Endodermal cell (in vitro differentiated cells): ENCODE measurements at regions not wholly inside any gene's neighbourhood (a gene's known extent, or its start where the extent isn't known, plus 50 kb on each side); places are given as distances from the start of the nearest gene placed in this dataset.
"Not testable (repeated sequence)": the region's sequence is repeated elsewhere in the genome, so short reads cannot be mapped to it uniquely, and the experiment has no call there.

Experiments used
- DNase-seq: peaks from one replicate; pipeline ENCODE4 v3.0.0-alpha.2; 2017
- H3K27ac ChIP-seq: 2 replicates; pipeline ENCODE4 v1.5.1; 2013; ENCODE audit warnings: mild to moderate bottlenecking, low read depth, low read length, moderate library complexity
- H3K27me3 ChIP-seq: 2 replicates; pipeline ENCODE4 v1.6.1; 2013; ENCODE audit warnings: mild to moderate bottlenecking, low read length, moderate library complexity; ENCODE audit not compliant: insufficient read depth, control insufficient read depth, poor library complexity, severe bottlenecking
- H3K36me3 ChIP-seq: 2 replicates; pipeline ENCODE4 v1.7.0; 2013; ENCODE audit warnings: mild to moderate bottlenecking, low read length, moderate library complexity; ENCODE audit not compliant: control insufficient read depth, insufficient read depth
- H3K4me1 ChIP-seq: one replicate; pipeline ENCODE4 v1.7.0; 2013; ENCODE audit warnings: low read length; ENCODE audit not compliant: control insufficient read depth, insufficient read depth
- H3K4me3 ChIP-seq: 2 replicates; pipeline ENCODE4 v1.5.1; 2013; ENCODE audit warnings: mild to moderate bottlenecking, low read length, moderate library complexity
- H3K9ac ChIP-seq: 2 replicates; pipeline ENCODE4 v1.6.1; 2013; ENCODE audit warnings: mild to moderate bottlenecking, low read length, moderate library complexity; ENCODE audit not compliant: poor library complexity, severe bottlenecking; ENCODE audit errors: extremely low read depth
- H3K9me3 ChIP-seq: 2 replicates; pipeline ENCODE4 v1.6.1; 2013; ENCODE audit warnings: mild to moderate bottlenecking, low read length, moderate library complexity; ENCODE audit not compliant: control insufficient read depth
- H3K27ac Mint-ChIP-seq: 2 replicates; pipeline ENCODE4 v1.8.0; 2020; ENCODE audit warnings: mixed read lengths
- H3K27me3 Mint-ChIP-seq: 2 replicates; pipeline ENCODE4 v1.8.0; 2021; ENCODE audit warnings: mild to moderate bottlenecking, mixed read lengths; ENCODE audit not compliant: insufficient read depth
- H3K36me3 Mint-ChIP-seq: 2 replicates; pipeline ENCODE4 v1.8.0; 2020; ENCODE audit warnings: low read depth, mixed read lengths
- H3K4me1 Mint-ChIP-seq: 2 replicates; pipeline ENCODE4 v1.8.0; 2020; ENCODE audit warnings: mixed read lengths
- H3K4me3 Mint-ChIP-seq: 2 replicates; pipeline ENCODE4 v1.8.0; 2020; ENCODE audit warnings: mild to moderate bottlenecking, moderate library complexity, mixed read lengths
- H3K9me3 Mint-ChIP-seq: 2 replicates; pipeline ENCODE4 v1.8.0; 2020; ENCODE audit warnings: mild to moderate bottlenecking, mixed read lengths
- CTCF ChIP-seq: fragments of 200-600 bp; sonication (generic); conservative IDR thresholded peaks from 2 replicates; pipeline ENCODE4 v1.5.0; 2021; ENCODE audit warnings: antibody characterized with exemption, mild to moderate bottlenecking
- WGBS, 2 experiments: methylation state at CpG; one replicate each; pipeline versions ENCODE4 v1.1.5 to v1.1.7; 2013; ENCODE audit warnings: missing lambda C conversion rate in 2 of 2, mixed read lengths in 1 of 2; ENCODE audit not compliant: insufficient coverage in 1 of 2, insufficient read length in 1 of 2; 5-methylcytosine and 5-hydroxymethylcytosine counted together

GRCh38 chr1:65554086-65554764, 133.8 kb downstream of the LEPR start:
- not testable (repeated sequence) for H3K9me3 ChIP-seq, H3K36me3 ChIP-seq, H3K36me3 Mint-ChIP-seq, H3K4me3 Mint-ChIP-seq, H3K9ac ChIP-seq, H3K27me3 ChIP-seq, H3K4me3 ChIP-seq, H3K4me1 ChIP-seq
- peak overlapping the region; percentile 76 for H3K27ac Mint-ChIP-seq
- peaks cover 12% of the 10 kb centered on the region for H3K4me1 Mint-ChIP-seq
- H3K27ac ChIP-seq, result peak overlapping the region; percentile 58
- H3K9me3 Mint-ChIP-seq, result peaks cover 40% of the 10 kb centered on the region
- H3K27me3 Mint-ChIP-seq, result peaks cover 17% of the 10 kb centered on the region
- DNase-seq, result peak; percentile 71
- 77 to 84% methylated on average over 3 to 6 of the region's 6 CpGs for WGBS, 2 experiments

GRCh38 chr1:65554829-65555228, 134.4 kb downstream of the LEPR start:
- no peak for DNase-seq
- no peak overlapping the region for H3K4me3 Mint-ChIP-seq
- H3K27me3 Mint-ChIP-seq, result peaks cover 16% of the 10 kb centered on the region
- Histone ChIP-seq H3K27ac (no peak overlapping the region), H3K4me1 (peaks cover 3% of the 10 kb centered on the region), H3K36me3 (no peaks in the 10 kb centered on the region), H3K4me3 (no peak overlapping the region), H3K9ac (no peak overlapping the region), H3K9me3 (peaks cover 8% of the 10 kb centered on the region), H3K27me3 (no peaks in the 10 kb centered on the region)
- peaks cover 12% of the 10 kb centered on the region for H3K4me1 Mint-ChIP-seq
- no peaks in the 10 kb centered on the region for H3K36me3 Mint-ChIP-seq
- WGBS, 2 experiments, result 91 to 92% methylated on average over 4 to 8 of the region's 8 CpGs
- TF ChIP-seq CTCF, result no peak
- H3K27ac Mint-ChIP-seq, result no peak overlapping the region
- peaks cover 39% of the 10 kb centered on the region for H3K9me3 Mint-ChIP-seq

GRCh38 chr1:65558215-65558614, 137.7 kb downstream of the LEPR start:
- Mint-ChIP-seq H3K27ac (no peak overlapping the region), H3K4me3 (no peak overlapping the region), H3K36me3 (no peaks in the 10 kb centered on the region), H3K4me1 (peaks cover 12% of the 10 kb centered on the region), H3K27me3 (no peaks in the 10 kb centered on the region), H3K9me3 (peaks cover 9% of the 10 kb centered on the region)
- no peak overlapping the region for H3K9ac ChIP-seq
- H3K36me3 ChIP-seq, result no peaks in the 10 kb centered on the region
- peaks cover 8% of the 10 kb centered on the region for H3K9me3 ChIP-seq
- no peak overlapping the region for H3K4me3 ChIP-seq
- no peak overlapping the region for H3K27ac ChIP-seq
- no peaks in the 10 kb centered on the region for H3K27me3 ChIP-seq
- H3K4me1 ChIP-seq, result peaks cover 3% of the 10 kb centered on the region
- no peak for DNase-seq
- no peak for TF ChIP-seq CTCF

GRCh38 chr1:65564493-65564892, 144.0 kb downstream of the LEPR start:
- H3K27me3 ChIP-seq, result no peaks in the 10 kb centered on the region
- peaks cover 14% of the 10 kb centered on the region for H3K9me3 ChIP-seq
- Mint-ChIP-seq H3K9me3 (peaks cover 10% of the 10 kb centered on the region), H3K27ac (peak overlapping the region; percentile 64), H3K27me3 (no peaks in the 10 kb centered on the region), H3K4me3 (peak overlapping the region; percentile 50), H3K36me3 (peaks cover 4% of the 10 kb centered on the region), H3K4me1 (no peaks in the 10 kb centered on the region)
- WGBS, 2 experiments, result 100% methylated on average over 1 of the region's 7 CpGs; no CpG with 5 or more reads in 1 of the 2 experiments
- no peak overlapping the region for H3K27ac ChIP-seq
- TF ChIP-seq CTCF, result no peak
- H3K9ac ChIP-seq, result no peak overlapping the region
- no peaks in the 10 kb centered on the region for H3K4me1 ChIP-seq
- no peaks in the 10 kb centered on the region for H3K36me3 ChIP-seq
- peak overlapping the region; percentile 50 for H3K4me3 ChIP-seq
- DNase-seq, result no peak
